Endothelial cell of umbilical vein (primary cell): ENCODE measurements at regions not wholly inside any gene's neighbourhood (a gene's known extent, or its start where the extent isn't known, plus 50 kb on each side); places are given as distances from the start of the nearest gene placed in this dataset.

Experiments used
- BruUV-seq: library from RNA; stranded (reverse); fragments of 400-500 nt; replicated peaks from 2 replicates; lab custom pipeline; 2021; lab: Mats Ljungman, UMichigan
- CTCF ChIA-PET: fragments of 300-600, 350-600 bp; sonication (Branson Sonifier 250); formaldehyde crosslinking; loops from one replicate; lab custom pipeline; 2021; ENCODE audit warnings: antibody characterized with exemption, inconsistent platforms; lab: Charles Lee
- POLR2A ChIA-PET: fragments of 300-600, 350-600 bp; sonication (Branson Sonifier 250); formaldehyde crosslinking; loops from one replicate; lab custom pipeline; 2021; ENCODE audit warnings: antibody characterized with exemption, inconsistent platforms; lab: Charles Lee
- DNase-seq: peaks from one replicate; pipeline ENCODE4 v3.0.0-alpha.2; 2011; ENCODE audit warnings: low read depth, low spot score
- FAIRE-seq: peaks from 2 replicates; lab custom pipeline; 2011; peaks lifted over from hg19 to GRCh38; lab: Jason Lieb, UNC
- H2AFZ ChIP-seq: 2 replicates; pipeline ENCODE4 v1.6.0; 2012; ENCODE audit warnings: low read depth, low read length, control low read depth, inconsistent platforms
- H3K27ac ChIP-seq: 2 replicates; pipeline ENCODE4 v1.5.1; 2011; ENCODE audit warnings: low read depth, mild to moderate bottlenecking, control low read depth, low read length, moderate library complexity; ENCODE audit not compliant: insufficient read depth
- H3K27me3 ChIP-seq, 2 experiments: 2 replicates each; pipeline versions ENCODE4 v1.6.0 to v1.6.1; 2011; ENCODE audit warnings: low read length in 2 of 2, mixed read lengths in 1 of 2; ENCODE audit not compliant: control insufficient read depth in 2 of 2, insufficient read depth in 2 of 2
- H3K36me3 ChIP-seq, 2 experiments: 2 replicates in 1 of 2; 3 replicates in 1 of 2; pipeline ENCODE4 v1.5.1; 2011; ENCODE audit warnings: low read length in 2 of 2, mild to moderate bottlenecking in 1 of 2, moderate library complexity in 1 of 2; ENCODE audit not compliant: control insufficient read depth in 2 of 2, insufficient read depth in 2 of 2; ENCODE audit errors: extremely low read depth in 1 of 2
- H3K4me1 ChIP-seq: 3 replicates; pipeline ENCODE4 v1.5.1; 2011; ENCODE audit warnings: mild to moderate bottlenecking, low read length; ENCODE audit not compliant: control insufficient read depth, insufficient read depth; ENCODE audit errors: extremely low read depth
- H3K4me2 ChIP-seq: 2 replicates; pipeline ENCODE4 v1.6.1; 2011; ENCODE audit warnings: low read length, control low read depth, mixed read lengths; ENCODE audit not compliant: insufficient read depth
- H3K4me3 ChIP-seq, 3 experiments: fragments of 200-600 bp in 1 of 3; sonication (generic), shearing (Covaris generic) in 1 of 3; replicated peaks in 1 of 3; 2 replicates each; pipeline ENCODE4 v1.5.1; 2011 to 2016; ENCODE audit warnings: control low read depth in 3 of 3, low read length in 3 of 3, mild to moderate bottlenecking in 2 of 3, inconsistent platforms in 1 of 3, low read depth in 1 of 3, moderate library complexity in 1 of 3; ENCODE audit not compliant: insufficient read depth in 1 of 3
- H3K79me2 ChIP-seq: 2 replicates; pipeline ENCODE4 v1.6.0; 2012; ENCODE audit warnings: low read length, inconsistent platforms; ENCODE audit not compliant: control insufficient read depth, insufficient read depth
- H3K9ac ChIP-seq: replicated peaks from 2 replicates; pipeline ENCODE3; 2011; ENCODE audit warnings: low read length, control low read depth; ENCODE audit not compliant: insufficient read depth; ENCODE audit errors: extremely low read depth
- H3K9me1 ChIP-seq: replicated peaks from 3 replicates; pipeline ENCODE4 v1.6.0; 2011; ENCODE audit warnings: mild to moderate bottlenecking, low read length; ENCODE audit not compliant: control insufficient read depth, insufficient read depth; ENCODE audit errors: extremely low read depth
- H3K9me3 ChIP-seq: replicated peaks from 2 replicates; pipeline ENCODE4 v1.5.1; 2012; ENCODE audit warnings: low read length, inconsistent platforms; ENCODE audit not compliant: control insufficient read depth, insufficient read depth
- H4K20me1 ChIP-seq: replicated peaks from 2 replicates; pipeline ENCODE3; 2011; ENCODE audit warnings: mild to moderate bottlenecking, low read length; ENCODE audit not compliant: control insufficient read depth, insufficient read depth; ENCODE audit errors: extremely low read depth
- EZH2 ChIP-seq: IDR thresholded peaks from 2 replicates; pipeline ENCODE4 v1.6.1; 2012; ENCODE audit warnings: borderline replicate concordance, low read depth, mild to moderate bottlenecking, moderate library complexity, low read length, inconsistent platforms; ENCODE audit not compliant: severe bottlenecking
- FOS ChIP-seq: IDR thresholded peaks from 2 replicates; pipeline ENCODE4 v1.6.1; 2011; ENCODE audit warnings: mild to moderate bottlenecking, low read length, moderate library complexity, borderline replicate concordance; ENCODE audit not compliant: insufficient read depth
- GATA2 ChIP-seq: IDR thresholded peaks from 2 replicates; pipeline ENCODE4 v1.7.0; 2011; ENCODE audit warnings: low read depth, mild to moderate bottlenecking, moderate library complexity, mixed read lengths, low read length; ENCODE audit not compliant: insufficient read length, insufficient read depth
- JUN ChIP-seq: IDR thresholded peaks from 2 replicates; pipeline ENCODE4 v1.6.1; 2011; ENCODE audit warnings: borderline replicate concordance, low read depth; ENCODE audit not compliant: insufficient read length, insufficient read depth
- MAX ChIP-seq: IDR thresholded peaks from 2 replicates; pipeline ENCODE4 v1.6.1; 2011; ENCODE audit not compliant: insufficient read depth, insufficient read length
- MYC ChIP-seq: IDR thresholded peaks from one replicate; pipeline ENCODE4 v1.6.1; 2011; ENCODE audit warnings: mild to moderate bottlenecking, low read depth, low read length
- POLR2A ChIP-seq: IDR thresholded peaks from 2 replicates; pipeline ENCODE4 v1.6.1; 2012; ENCODE audit warnings: low read depth, mild to moderate bottlenecking, control low read depth, low read length
- POLR2AphosphoS5 ChIP-seq: IDR thresholded peaks from 2 replicates; pipeline ENCODE4 v1.6.1; 2012; ENCODE audit warnings: low read depth, mild to moderate bottlenecking, control low read depth, low read length, moderate library complexity; ENCODE audit not compliant: insufficient read depth
- dilution Hi-C: fragments of 300-500 bp; cut with MboI; formaldehyde crosslinking; loops from one replicate; pipeline ENCODE4 v1.15.0; 2019; ENCODE audit warnings: low sequenced_read_pairs; ENCODE audit not compliant: extremely low pct_ligation_motif_present
- intact Hi-C: fragments of 100-400 bp; cut with micrococcal nuclease; formaldehyde crosslinking; loops from one replicate; pipeline ENCODE4 v1.10.0; 2022
- TF ChIP-seq, protein P1 (sequence below), 2 donors: IDR thresholded peaks; 1 replicate in 1 of 2; 2 replicates in 1 of 2; pipeline ENCODE4 v1.5.1; 2011; ENCODE audit warnings: low read length in 2 of 2, mild to moderate bottlenecking in 2 of 2, moderate library complexity in 2 of 2, control low read depth in 1 of 2, inconsistent platforms in 1 of 2, low read depth in 1 of 2; ENCODE audit not compliant: insufficient read depth in 1 of 2; ENCODE audit errors: extremely low read depth in 1 of 2

- no TSS peak for BruUV-seq
- Histone ChIP-seq H3K9me1 (no peaks in the 10 kb centered on the region), H3K79me2 (no peaks in the 10 kb centered on the region), H3K4me3 (no peak overlapping the region), H4K20me1 (no peaks in the 10 kb centered on the region), H3K9me3 (peaks cover 13% of the 10 kb centered on the region), H3K27ac (no peak overlapping the region), H3K9ac (no peak overlapping the region), H3K27me3 (no peaks in the 10 kb centered on the region), H3K4me1 (no peaks in the 10 kb centered on the region), H3K36me3 (no peaks in the 10 kb centered on the region), H3K4me2 (no peak overlapping the region), H2AFZ (no peak overlapping the region)
- dilution Hi-C loops (no loop called here), intact Hi-C loops (no loop called here)
- ChIA-PET POLR2A (no interaction called here), CTCF (no interaction called here)
- FAIRE-seq = no peak
- no peak for DNase-seq
- TF ChIP-seq MAX (no peak), EZH2 (no peak), GATA2 (no peak), MYC (no peak), POLR2AphosphoS5 (no peak), POLR2A (no peak), JUN (no peak), FOS (no peak)
- TF ChIP-seq, protein P1, sequence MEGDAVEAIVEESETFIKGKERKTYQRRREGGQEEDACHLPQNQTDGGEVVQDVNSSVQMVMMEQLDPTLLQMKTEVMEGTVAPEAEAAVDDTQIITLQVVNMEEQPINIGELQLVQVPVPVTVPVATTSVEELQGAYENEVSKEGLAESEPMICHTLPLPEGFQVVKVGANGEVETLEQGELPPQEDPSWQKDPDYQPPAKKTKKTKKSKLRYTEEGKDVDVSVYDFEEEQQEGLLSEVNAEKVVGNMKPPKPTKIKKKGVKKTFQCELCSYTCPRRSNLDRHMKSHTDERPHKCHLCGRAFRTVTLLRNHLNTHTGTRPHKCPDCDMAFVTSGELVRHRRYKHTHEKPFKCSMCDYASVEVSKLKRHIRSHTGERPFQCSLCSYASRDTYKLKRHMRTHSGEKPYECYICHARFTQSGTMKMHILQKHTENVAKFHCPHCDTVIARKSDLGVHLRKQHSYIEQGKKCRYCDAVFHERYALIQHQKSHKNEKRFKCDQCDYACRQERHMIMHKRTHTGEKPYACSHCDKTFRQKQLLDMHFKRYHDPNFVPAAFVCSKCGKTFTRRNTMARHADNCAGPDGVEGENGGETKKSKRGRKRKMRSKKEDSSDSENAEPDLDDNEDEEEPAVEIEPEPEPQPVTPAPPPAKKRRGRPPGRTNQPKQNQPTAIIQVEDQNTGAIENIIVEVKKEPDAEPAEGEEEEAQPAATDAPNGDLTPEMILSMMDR (IDR thresholded peaks at IDR 0.05; ENCODE audit: extremely low read depth in 1 of 2, insufficient read depth in 1 of 2, low read depth in 1 of 2, low read length in 2 of 2) = no peak
These were observed 520.0 kb upstream of the SALL3 start for GRCh38 chr18:78459668-78460067.
